Fibroblast of skin of scalp (primary cell): ENCODE measurements at regions not wholly inside any gene's neighbourhood (a gene's known extent, or its start where the extent isn't known, plus 50 kb on each side); places are given as distances from the start of the nearest gene placed in this dataset.

Experiments
- DNase-seq: peaks from one replicate; pipeline ENCODE4 v3.0.0-alpha.2; 2013

- DNase-seq = no peak
These were observed 168.0 kb upstream of the DIPK2B start for GRCh38 chrX:45368705-45369104.

DNA sequence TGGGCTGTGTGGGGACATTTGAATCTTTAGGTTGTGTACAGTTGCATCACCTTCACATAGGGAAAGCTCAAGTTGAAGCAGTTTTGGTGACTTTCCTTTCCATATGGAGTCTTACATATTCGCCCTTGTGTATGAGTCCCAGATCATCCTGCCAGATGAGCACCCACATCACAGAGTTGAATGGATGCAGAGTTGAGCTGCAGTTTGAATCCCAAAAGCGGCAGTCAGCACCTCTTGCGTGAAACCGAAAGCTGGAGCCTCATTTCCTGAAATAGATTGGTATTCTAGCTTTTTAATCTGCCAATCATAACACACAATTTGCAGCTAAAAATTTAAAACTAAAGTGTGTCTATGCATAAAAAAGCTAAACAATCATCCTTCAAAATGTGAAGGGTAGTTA, 162.9 kb upstream of the DIPK2B start:
- no peak for DNase-seq

DNA sequence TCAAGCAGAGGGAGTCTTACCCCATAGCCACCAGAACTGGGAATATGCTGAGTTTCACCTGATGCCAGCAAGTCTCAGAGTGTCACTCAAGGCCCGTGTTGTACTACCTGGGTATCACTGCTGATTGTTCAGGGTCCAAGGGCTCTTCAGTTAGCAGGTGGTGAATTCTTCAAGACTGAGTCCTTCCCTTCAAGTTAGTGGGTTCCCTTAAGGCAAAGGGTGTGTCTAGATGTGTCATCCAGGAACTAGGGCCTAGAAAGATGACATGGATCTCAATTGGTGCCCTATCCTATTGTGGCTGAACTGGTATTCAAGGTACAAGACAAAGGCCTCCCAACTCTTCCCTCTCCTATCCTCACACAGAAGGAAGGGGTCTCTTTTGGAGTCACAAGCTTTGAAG, 159.9 kb upstream of the DIPK2B start:
- DNase-seq = no peak

GRCh38 chrX:45358392-45358791, 157.7 kb upstream of the DIPK2B start:
- DNase-seq = no peak

DNA sequence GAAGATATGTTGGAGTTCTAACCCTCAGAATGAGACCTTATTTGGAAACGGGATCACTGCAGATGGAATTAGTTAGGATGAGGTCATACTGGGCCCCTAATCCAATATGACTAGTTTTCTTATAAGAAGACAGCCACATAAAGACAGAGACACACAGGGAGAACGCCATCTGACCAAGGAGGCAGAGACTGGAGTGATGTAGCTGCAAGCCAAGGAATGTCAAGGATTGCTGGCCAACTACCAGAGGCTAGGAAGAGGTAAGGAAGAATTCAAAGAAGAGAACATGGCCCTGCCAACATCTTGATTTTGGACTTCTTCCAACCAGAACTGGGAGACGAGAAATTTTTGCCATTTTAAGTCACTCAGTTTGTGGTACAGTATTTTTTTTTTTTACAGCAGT, 152.8 kb upstream of the DIPK2B start:
- DNase-seq = peak; percentile 94

GRCh38 chrX:45352611-45353010, 151.9 kb upstream of the DIPK2B start:
- peak; percentile 76 for DNase-seq

- DNase-seq = peak; percentile 90
These were observed 150.8 kb upstream of the DIPK2B start for GRCh38 chrX:45351478-45351877.

DNA sequence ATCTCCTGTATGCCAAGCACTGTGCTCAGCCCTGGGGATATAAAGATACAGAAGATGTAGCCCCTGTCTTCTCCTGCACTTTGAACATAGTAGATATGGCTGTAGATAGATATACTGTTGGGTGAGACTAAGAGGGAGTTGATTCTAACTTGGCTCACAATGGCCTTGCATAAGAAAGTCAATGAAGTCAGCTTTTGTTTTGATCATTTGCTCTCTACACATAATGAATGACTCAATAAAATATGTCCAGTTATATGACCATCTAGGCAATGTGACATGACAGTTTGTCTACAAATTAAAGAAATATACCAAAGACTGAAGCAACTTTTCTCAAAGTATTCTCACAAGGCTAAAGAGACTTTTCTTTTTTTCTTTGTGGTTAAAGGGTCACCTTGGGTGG, 147.6 kb upstream of the DIPK2B start:
- DNase-seq = peak; percentile 34

GRCh38 chrX:45347877-45348276, 147.2 kb upstream of the DIPK2B start:
- DNase-seq = peak; percentile 89

DNA sequence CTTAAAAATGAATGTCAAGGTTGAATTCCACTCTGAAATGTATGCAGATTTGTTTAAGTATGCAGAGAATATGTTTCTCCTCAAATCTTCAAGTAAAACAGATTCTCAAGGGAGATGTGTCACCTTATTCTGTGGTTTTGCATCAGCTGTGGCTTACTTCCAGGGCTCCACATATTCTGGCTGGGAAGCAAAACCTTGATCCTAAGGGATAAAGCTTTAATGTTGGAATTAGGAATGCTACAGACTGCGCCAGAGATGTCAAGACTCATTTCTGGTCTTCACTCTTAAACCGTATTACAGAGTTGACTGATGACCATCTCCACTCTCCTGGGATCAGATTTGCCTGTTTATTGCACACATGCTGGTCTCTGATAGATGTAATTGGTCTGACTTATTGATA, 143.9 kb upstream of the DIPK2B start:
- peak; percentile 97 for DNase-seq

- no peak for DNase-seq
These were observed 128.5 kb upstream of the DIPK2B start for GRCh38 chrX:45329217-45329616.

DNA sequence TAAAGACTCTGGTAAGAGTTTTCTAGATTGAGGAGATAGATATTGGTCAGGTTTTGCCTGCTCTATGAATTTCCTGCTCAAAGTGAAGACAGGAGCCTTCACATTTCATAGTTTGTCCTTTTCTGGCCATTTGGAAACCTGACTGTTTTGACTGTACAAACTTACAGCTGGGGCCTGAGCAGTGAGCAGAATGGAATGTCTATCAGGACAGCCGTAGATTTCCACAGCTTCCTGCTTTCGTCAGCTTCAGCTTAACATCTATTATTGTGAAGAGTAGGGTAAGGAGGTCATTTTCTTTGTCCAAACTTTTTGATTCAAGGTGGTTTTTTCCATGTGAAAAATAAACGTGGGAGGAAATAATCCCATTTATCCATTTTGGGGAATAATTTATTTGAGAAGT, 124.3 kb upstream of the DIPK2B start:
- peak; percentile 44 for DNase-seq

- DNase-seq = no peak
These were observed 122.7 kb upstream of the DIPK2B start for GRCh38 chrX:45323387-45323786.

- DNase-seq = peak; percentile 71
These were observed 122.1 kb upstream of the DIPK2B start for GRCh38 chrX:45322820-45323219.

GRCh38 chrX:45322382-45322781, 121.7 kb upstream of the DIPK2B start:
- peak; percentile 91 for DNase-seq

DNA sequence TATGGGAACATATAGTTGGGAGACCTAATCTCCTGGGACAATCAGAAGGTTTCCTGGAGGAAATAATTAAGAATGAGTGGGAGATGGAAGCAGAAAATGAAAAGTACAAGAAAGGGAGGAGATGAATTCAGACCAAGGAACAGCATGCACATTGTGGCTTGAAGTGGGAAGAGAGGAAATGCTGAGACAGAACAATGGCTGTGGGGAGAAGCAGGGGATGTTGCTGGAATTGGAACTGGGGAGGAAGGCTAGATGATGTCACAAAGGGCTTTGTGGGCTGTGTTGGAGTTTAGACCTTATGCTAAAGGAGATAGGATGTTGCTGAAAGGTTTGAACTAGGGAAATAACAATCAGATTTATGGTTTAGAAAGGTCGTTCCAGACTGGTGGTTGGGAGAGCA, 119.5 kb upstream of the DIPK2B start:
- DNase-seq = no peak

GRCh38 chrX:45309801-45310200, 109.1 kb upstream of the DIPK2B start:
- no peak for DNase-seq

DNA sequence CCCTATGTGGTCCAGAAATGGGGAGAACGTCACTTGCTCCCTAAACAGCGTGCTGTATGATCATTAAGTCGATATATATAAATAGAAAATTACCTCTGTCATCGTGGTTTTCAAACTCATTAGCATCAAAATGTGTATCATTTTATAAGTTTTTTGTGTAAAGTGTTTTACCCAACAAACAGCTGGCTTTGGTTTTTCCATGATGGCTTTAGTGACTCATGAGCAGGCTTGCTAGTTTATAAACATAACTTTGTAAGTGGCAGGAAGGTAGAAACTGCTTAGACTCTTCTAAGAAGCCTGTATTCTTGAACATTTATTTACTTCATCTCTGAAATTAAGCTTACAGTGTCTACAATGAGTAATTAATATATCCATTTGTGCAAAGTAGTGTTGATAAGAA, 108.4 kb upstream of the DIPK2B start:
- no peak for DNase-seq

DNA sequence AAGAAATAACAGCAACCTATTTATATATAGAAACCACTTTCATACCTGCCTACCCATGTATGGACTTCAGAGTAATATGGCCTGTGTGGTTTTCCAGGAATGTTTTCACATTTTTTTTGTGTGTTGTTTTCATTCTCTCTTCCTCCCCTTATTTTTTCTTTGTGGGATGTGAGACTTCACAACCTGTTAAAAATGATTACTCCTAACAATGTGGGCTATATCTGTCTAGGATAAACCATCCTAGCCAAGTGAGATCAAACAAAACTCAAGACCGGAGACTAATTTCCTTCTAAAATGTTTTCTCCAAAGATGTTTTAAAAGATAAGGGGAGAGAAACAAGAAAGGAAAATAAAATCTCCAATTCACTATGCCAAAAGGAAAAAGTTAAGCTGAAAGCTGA, 106.1 kb upstream of the DIPK2B start:
- DNase-seq = no peak

- DNase-seq = no peak
These were observed 100.0 kb upstream of the DIPK2B start for GRCh38 chrX:45300638-45301037.

DNA sequence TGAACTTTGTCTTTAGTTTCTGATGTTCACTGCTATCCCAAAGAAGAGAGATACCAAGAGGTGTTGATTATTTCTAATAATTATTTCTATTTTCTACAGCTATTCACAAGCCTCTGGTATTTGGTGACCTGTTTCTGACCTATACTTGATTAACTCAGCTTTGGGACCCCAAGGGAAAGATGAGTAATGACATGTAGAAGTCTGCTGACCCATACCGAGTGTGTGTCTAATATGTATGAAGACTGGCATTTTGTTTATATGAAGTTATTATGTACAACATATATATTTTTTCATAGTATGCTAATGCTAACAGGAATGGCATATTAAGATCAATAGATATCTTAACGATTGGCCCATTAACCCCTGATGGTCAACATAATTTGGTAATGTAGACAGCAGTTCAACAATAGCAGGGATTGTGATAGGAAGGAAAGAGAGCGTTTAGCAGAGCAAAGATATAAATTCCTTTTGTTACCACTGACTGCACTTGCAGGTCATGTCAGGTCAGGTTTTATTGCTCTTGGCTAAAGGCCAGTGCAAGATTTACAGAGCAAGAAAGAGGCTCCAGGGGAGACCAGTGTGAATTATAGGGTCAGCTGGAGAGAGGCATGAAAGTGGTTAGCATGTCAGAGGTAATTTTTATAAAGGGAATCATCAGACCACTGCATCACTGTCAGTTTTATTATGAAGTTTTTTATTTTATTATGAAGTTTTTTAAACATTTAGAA, 94.7 kb upstream of the DIPK2B start:
- DNase-seq = peak; percentile 54

GRCh38 chrX:45274576-45274975, 73.9 kb upstream of the DIPK2B start:
- peak; percentile 1 for DNase-seq

- DNase-seq = no peak
These were observed 66.3 kb upstream of the DIPK2B start for GRCh38 chrX:45267007-45267406.

- peak; percentile 2 for DNase-seq
These were observed 65.8 kb upstream of the DIPK2B start for GRCh38 chrX:45266456-45266855.

GRCh38 chrX:45264865-45265264, 64.2 kb upstream of the DIPK2B start:
- DNase-seq = no peak
